GM12801 (cell line): ENCODE measurements at regions not wholly inside any gene's neighbourhood (a gene's known extent, or its start where the extent isn't known, plus 50 kb on each side); places are given as distances from the start of the nearest gene placed in this dataset.

Source experiments
- TF ChIP-seq, protein P1 (sequence below): IDR thresholded peaks from one replicate; pipeline ENCODE4 v1.5.1; 2011; ENCODE audit warnings: control low read depth; ENCODE audit not compliant: insufficient read length; ENCODE audit errors: extremely low read depth

DNA sequence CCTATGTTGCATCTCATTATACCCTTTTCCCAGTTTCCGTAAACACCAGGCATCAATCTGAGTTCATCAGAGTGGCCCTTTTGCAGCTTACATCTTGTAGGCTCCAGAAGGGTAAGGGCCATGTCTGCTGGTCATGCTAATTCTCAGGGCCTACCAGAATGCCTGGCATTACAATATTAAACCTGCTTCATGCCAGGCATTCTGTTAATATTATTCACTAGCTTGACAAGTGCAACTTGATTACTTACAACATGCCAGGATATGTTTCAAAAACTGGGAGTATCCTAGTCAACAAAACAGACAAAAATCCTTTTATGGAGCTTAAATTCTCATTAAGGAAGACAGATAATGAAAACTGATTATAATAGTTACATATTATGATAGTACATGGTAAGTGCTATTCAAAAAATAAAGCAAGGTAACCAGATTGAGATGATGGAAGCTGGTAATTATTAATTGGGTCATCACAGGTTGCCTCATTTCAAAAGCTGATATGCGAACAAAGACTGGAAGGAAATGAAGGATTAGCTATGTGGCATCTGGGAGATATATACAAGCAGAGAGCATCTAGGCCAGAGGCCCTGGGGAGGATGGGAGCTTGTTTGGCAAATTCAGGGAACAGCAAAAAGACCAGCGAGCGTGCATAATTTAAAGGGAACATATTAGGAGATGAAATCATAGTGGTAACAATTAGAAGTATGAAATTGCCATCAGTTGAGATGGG lies 406.3 kb downstream of the DMRT2 start:
- TF ChIP-seq, protein P1, sequence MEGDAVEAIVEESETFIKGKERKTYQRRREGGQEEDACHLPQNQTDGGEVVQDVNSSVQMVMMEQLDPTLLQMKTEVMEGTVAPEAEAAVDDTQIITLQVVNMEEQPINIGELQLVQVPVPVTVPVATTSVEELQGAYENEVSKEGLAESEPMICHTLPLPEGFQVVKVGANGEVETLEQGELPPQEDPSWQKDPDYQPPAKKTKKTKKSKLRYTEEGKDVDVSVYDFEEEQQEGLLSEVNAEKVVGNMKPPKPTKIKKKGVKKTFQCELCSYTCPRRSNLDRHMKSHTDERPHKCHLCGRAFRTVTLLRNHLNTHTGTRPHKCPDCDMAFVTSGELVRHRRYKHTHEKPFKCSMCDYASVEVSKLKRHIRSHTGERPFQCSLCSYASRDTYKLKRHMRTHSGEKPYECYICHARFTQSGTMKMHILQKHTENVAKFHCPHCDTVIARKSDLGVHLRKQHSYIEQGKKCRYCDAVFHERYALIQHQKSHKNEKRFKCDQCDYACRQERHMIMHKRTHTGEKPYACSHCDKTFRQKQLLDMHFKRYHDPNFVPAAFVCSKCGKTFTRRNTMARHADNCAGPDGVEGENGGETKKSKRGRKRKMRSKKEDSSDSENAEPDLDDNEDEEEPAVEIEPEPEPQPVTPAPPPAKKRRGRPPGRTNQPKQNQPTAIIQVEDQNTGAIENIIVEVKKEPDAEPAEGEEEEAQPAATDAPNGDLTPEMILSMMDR = no peak

DNA sequence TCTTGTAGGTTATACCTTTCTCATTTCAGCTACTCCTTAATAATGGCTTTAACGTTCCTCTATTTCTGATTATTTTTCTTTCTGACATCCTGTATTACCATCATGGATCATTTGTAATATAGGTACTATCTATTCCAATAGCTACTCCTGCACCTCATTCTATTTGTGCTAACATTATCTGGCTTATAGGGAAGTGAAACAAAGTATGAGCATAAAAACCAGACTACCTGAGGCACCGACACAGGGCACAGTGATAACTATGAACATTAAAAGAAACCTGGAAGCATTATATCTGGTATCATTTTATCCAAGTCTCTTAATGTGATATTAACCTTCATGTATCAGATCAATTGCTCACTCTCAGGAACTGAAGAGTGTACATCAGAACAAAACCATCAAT lies 407.3 kb downstream of the DMRT2 start:
- TF ChIP-seq, protein P1 = no peak

DNA sequence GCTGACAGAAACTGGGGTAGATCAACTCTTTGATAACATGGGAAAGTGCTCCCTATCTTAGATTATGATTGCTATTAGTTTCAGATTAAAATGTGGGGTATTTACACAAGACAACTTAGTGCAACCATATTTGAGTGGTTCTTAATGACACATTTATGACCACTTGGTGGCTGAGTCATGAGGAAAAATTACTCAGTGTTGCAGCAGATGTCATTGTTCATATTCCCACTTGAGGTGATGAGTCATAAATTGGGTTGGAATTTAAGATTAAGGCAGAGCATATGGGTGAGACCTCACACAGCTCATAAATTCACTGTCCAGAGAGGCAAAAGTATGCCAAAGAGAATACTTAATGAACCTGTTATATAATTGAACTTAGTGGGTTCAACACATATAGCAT lies 408.3 kb downstream of the DMRT2 start:
- TF ChIP-seq, protein P1 = no peak

DNA sequence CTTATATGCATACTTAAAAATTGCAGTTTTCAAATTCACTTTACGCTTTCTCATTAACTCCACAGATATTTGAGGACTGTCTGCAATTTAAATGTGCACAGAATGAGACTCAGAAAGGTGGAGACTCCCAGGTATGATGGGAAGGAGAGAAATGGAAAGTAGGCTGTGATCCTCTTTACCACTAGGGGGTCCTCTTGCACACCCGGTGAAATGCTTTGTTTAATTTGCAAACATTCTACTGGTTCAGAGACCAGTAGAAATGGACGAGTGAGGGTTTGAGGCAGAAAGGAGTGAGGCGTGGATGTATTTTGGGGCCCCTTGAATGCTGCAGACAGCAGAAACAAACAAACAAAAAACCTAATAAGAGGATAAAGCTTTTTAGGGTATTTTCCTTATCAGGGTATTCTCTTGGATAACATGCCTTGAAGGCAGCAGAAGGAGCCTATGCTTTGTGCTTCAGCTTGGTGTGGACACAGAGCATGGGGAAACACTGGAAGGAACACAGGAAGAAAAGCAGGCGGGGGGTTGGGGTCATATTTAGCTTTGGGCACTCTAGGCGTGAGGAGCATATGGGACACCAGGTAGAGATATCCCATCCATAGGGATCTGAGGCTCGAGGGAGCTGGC lies 410.1 kb downstream of the DMRT2 start:
- TF ChIP-seq, protein P1 = peak; percentile 36

DNA sequence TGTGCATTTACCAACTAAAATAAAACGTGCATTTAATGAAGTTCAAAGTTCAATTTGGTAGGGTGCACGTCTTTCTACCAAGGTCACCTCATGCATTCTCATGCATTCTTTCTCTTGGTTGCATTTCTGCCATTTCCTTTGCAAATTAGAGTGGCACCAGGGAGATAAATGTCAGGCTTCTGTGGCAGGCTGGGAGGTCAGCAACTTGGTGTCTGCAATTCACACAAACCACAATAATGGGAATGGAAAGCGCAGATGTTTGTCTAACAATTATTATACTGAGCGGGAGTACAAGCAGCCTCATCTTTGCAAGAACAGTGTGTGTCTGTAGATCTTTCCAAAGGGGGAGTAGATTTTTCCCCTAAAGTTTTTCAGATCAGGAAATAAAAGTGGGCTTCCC lies 411.7 kb downstream of the DMRT2 start:
- TF ChIP-seq, protein P1 = no peak

DNA sequence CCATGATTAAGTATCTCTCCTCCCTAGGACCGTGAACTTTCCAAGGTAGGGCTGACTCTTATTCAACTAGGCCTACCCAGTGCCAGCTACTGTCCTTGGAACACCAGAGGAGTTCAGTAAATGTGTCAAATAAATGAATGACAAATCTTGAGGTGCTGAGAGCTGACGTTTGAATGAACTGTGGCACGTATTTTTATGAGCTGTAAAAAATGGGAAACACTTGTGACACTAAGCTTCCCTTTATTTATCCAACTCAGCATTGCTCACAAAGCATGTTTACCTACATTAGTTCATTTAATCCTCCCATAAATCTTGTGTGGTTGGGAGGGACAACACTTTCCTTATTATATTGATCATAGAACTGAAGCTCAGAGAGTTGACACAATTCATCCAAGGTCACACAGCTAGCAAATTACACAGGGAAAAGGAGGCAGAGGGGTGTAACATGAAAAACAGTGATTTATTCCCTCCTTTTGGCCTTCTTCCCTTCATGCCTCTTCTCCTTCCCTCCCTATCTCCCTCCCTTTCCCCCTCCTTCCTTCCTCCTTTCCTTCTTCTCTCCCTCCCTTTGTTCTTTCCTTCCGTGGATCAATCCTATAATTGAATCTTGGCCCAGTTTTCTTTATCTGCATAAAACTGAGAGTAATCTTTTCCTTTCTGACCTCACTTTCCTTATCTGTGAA lies 412.6 kb downstream of the DMRT2 start:
- TF ChIP-seq, protein P1 = no peak

DNA sequence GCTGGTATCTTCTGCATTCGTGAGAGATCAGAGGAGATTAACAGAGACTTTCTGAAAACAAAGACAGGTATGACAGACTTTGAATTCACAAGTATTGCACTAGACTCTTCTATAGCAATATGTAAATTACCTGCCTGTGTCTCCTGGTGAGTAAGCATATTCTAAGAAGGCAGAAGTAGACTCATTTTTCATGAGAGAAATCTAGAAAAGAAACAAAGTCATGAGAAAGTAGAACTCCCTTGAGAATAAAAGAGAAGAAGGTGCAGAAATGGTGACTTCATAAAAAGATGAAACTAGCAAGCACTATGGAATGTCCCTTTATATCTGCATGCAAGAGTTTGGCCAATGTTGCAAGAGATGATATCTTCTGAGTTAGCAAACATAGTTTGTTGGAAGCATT lies 419.8 kb downstream of the DMRT2 start:
- TF ChIP-seq, protein P1 = no peak
